ENCODE measurements at regions not wholly inside any gene's neighbourhood (a gene's known extent, or its start where the extent isn't known, plus 50 kb on each side); places are given as distances from the start of the nearest gene placed in this dataset.

DNA sequence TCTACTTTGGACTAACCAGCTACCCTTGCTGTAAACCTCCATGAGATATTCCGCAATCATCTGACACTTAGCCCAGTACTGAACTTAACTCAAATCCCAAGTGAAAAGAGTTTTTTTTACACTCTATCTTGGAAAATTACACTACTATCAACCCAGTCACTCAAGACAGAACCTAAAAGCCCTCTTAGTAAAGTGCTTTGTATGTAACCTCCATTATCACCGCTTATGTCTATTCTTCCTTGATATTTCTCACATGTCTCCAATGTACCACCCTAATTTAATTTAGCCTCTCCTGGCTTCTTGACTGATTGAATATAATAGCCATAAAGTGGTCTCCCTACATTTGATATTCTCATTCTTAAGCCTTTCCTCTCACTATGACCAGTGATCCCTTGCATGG, 168.8 kb upstream of the SYT1 start:
- TF ChIP-seq, protein P1, sequence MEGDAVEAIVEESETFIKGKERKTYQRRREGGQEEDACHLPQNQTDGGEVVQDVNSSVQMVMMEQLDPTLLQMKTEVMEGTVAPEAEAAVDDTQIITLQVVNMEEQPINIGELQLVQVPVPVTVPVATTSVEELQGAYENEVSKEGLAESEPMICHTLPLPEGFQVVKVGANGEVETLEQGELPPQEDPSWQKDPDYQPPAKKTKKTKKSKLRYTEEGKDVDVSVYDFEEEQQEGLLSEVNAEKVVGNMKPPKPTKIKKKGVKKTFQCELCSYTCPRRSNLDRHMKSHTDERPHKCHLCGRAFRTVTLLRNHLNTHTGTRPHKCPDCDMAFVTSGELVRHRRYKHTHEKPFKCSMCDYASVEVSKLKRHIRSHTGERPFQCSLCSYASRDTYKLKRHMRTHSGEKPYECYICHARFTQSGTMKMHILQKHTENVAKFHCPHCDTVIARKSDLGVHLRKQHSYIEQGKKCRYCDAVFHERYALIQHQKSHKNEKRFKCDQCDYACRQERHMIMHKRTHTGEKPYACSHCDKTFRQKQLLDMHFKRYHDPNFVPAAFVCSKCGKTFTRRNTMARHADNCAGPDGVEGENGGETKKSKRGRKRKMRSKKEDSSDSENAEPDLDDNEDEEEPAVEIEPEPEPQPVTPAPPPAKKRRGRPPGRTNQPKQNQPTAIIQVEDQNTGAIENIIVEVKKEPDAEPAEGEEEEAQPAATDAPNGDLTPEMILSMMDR (IDR thresholded peaks at IDR 0.05; ENCODE audit: low read length) = no peak
- no peak for TF ChIP-seq EZH2 (optimal IDR thresholded peaks at IDR 0.05; ENCODE audit: low read depth, low read length)
- no peak for TF ChIP-seq EZH2phosphoT487 (IDR thresholded peaks at IDR 0.05; ENCODE audit: low read length)
